RWPE2 (cell line): ENCODE measurements at regions not wholly inside any gene's neighbourhood (a gene's known extent, or its start where the extent isn't known, plus 50 kb on each side); places are given as distances from the start of the nearest gene placed in this dataset.

Source experiments
- ATAC-seq: fragments of 200-7000 bp; cut with Tn5 transposase; 3 replicates; pipeline ENCODE4 v1.9.1; 2021; ENCODE audit warnings: low read depth
- DNase-seq: peaks from one replicate; pipeline ENCODE4 v3.0.0-alpha.2; 2020; ENCODE audit warnings: low spot score
- H3K27ac ChIP-seq: fragments of 450-650 bp; 2 replicates; pipeline ENCODE4 v1.5.1; 2017; ENCODE audit warnings: mild to moderate bottlenecking; ENCODE audit not compliant: poor library complexity, severe bottlenecking
- H3K27me3 ChIP-seq: fragments of 250-450 bp; sonication (Bioruptor Pico); 2 replicates; pipeline ENCODE4 v1.5.1; 2021; ENCODE audit warnings: mild to moderate bottlenecking, moderate library complexity; ENCODE audit not compliant: insufficient read depth, poor library complexity, severe bottlenecking
- H3K36me3 ChIP-seq: fragments of 250-450 bp; sonication (Bioruptor Pico); 2 replicates; pipeline ENCODE4 v1.5.1; 2020; ENCODE audit warnings: low read depth, mild to moderate bottlenecking, moderate library complexity
- H3K4me1 ChIP-seq: fragments of 250-450 bp; sonication (Bioruptor Pico); 2 replicates; pipeline ENCODE4 v1.5.1; 2021; ENCODE audit warnings: mild to moderate bottlenecking, moderate library complexity; ENCODE audit not compliant: insufficient read depth, poor library complexity, severe bottlenecking
- H3K4me3 ChIP-seq: fragments of 250-450 bp; sonication (Bioruptor Pico); 2 replicates; pipeline ENCODE4 v1.5.1; 2021; ENCODE audit warnings: mild to moderate bottlenecking, moderate library complexity; ENCODE audit not compliant: severe bottlenecking
- H3K9me3 ChIP-seq: fragments of 250-450 bp; sonication (Bioruptor Pico); 2 replicates; pipeline ENCODE4 v1.5.1; 2021; ENCODE audit warnings: mild to moderate bottlenecking, moderate library complexity; ENCODE audit not compliant: severe bottlenecking
- TF ChIP-seq, protein P1 (sequence below): fragments of 450-650 bp; IDR thresholded peaks from one replicate; pipeline ENCODE4 v1.5.1; 2017; ENCODE audit warnings: mild to moderate bottlenecking, moderate library complexity; ENCODE audit not compliant: poor library complexity, severe bottlenecking

DNA sequence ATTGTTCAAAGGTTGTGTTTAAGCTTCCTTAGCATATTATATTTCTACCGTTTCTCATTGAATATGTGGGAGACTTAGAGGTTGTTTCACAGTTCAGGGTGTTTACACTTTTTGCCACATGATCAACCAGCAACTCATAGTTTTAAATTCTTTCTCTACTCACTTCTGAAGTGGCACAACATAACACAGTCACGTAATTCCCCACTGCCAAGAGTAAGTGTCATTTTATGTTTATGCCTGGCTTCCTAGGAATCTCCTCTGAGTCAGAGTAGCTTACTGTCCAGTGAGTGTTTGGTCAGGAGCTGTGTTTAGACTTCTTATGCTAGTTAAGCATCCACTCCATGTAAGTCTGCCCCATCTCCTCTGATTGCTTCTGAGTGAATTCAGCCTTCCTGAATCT is 520.8 kb upstream of the KIRREL3 start:
- TF ChIP-seq, protein P1, sequence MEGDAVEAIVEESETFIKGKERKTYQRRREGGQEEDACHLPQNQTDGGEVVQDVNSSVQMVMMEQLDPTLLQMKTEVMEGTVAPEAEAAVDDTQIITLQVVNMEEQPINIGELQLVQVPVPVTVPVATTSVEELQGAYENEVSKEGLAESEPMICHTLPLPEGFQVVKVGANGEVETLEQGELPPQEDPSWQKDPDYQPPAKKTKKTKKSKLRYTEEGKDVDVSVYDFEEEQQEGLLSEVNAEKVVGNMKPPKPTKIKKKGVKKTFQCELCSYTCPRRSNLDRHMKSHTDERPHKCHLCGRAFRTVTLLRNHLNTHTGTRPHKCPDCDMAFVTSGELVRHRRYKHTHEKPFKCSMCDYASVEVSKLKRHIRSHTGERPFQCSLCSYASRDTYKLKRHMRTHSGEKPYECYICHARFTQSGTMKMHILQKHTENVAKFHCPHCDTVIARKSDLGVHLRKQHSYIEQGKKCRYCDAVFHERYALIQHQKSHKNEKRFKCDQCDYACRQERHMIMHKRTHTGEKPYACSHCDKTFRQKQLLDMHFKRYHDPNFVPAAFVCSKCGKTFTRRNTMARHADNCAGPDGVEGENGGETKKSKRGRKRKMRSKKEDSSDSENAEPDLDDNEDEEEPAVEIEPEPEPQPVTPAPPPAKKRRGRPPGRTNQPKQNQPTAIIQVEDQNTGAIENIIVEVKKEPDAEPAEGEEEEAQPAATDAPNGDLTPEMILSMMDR, result no peak
- Histone ChIP-seq H3K9me3 (no peaks in the 10 kb centered on the region), H3K36me3 (no peaks in the 10 kb centered on the region), H3K27me3 (peaks cover 16% of the 10 kb centered on the region), H3K4me1 (no peaks in the 10 kb centered on the region), H3K27ac (no peak overlapping the region), H3K4me3 (no peak overlapping the region)
- no peak for DNase-seq
- ATAC-seq, result peak; percentile 66

DNA sequence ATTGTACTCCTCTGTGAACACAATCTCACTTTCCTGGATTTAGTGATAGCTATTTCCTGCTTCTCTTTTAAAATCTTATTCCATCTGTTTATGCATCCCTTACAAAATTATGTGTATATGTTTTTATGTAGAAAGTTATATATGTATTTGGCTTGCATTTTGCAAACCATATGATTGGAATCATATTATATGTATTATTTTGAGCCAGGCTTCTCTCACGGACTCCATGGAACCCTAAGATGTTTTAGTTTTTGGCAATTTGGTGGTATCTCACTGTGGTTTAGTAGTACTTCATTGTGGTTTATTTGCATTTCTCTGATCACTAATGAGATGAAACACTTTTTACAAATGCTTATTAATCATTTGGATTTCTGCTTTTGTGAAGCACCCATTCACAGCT is 507.3 kb upstream of the KIRREL3 start:
- Histone ChIP-seq H3K36me3 (no peaks in the 10 kb centered on the region), H3K4me3 (no peak overlapping the region), H3K27ac (no peak overlapping the region), H3K4me1 (no peaks in the 10 kb centered on the region), H3K9me3 (no peaks in the 10 kb centered on the region), H3K27me3 (no peaks in the 10 kb centered on the region)
- no peak for ATAC-seq
- no peak for DNase-seq
- TF ChIP-seq, protein P1, result no peak

DNA sequence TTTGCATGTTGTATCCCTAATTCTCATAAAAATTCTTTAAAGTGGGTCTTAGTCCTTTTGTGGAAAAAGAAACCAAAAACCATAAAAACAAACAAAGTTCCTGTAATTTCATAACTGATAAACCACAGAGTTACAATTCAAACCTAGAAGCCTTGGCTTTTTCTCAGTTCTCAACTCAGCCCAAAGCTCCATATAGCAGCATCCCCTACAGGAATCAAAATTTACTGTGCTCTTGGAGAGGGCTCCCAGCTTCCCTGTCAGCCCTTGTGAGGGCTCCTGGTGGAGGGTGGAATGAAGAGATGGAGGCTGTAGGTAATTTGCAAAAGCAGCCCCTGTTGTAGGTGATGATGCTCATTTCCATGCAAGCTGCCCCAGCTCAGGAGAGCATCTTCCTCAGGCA is 506.1 kb upstream of the KIRREL3 start:
- no peaks in the 10 kb centered on the region for H3K4me1 ChIP-seq
- no peaks in the 10 kb centered on the region for H3K9me3 ChIP-seq
- TF ChIP-seq, protein P1, result no peak
- H3K4me3 ChIP-seq, result no peak overlapping the region
- no peak overlapping the region for H3K27ac ChIP-seq
- no peaks in the 10 kb centered on the region for H3K36me3 ChIP-seq
- H3K27me3 ChIP-seq, result no peaks in the 10 kb centered on the region
- ATAC-seq (no peak), DNase-seq (no peak)

DNA sequence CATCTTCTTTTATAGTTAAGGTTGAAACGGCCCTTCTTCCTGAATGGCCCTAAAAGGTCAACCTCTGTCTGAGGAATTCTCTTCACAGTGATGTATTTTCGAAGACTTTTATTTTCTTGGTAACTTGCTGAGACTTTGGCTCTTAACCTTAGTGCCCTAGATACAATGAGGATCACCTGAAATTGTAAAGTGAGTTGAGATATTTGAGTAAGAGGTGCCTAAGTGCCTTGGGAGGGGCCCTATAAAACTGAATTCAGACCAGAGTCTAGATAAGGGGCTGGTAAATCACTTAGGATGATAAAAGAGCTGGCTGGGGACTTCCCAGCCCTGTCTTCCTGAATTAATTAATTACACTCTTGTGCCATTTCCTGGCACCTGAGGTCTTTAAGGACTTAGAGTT is 505.6 kb upstream of the KIRREL3 start:
- no peak overlapping the region for H3K4me3 ChIP-seq
- no peak for DNase-seq

DNA sequence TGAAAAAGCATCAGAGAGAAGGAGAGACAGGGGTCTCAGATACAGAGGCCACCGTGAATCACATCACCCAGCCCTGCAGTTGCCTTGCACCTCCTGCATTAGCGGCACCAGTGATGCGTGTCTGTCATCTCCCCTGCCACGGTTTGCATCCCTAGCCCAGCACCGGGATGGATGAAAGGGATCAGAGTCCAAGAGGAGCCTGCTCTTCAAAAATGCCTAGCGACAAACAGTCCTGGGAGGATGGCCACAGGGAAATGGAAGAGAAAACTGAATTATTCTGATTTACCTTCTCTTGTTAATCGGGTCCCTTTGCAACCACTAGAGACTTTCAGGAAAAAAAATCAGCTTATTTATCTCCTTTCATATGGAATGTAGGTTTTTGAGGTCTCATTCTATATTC is 495.6 kb upstream of the KIRREL3 start:
- TF ChIP-seq, protein P1, result no peak
- Histone ChIP-seq H3K36me3 (no peaks in the 10 kb centered on the region), H3K27ac (no peak overlapping the region), H3K9me3 (no peaks in the 10 kb centered on the region), H3K4me3 (no peak overlapping the region), H3K27me3 (no peaks in the 10 kb centered on the region), H3K4me1 (no peaks in the 10 kb centered on the region)
- DNase-seq (no peak), ATAC-seq (no peak)

More for the DNA sequence above, 505.6 kb upstream of the KIRREL3 start:
- Histone ChIP-seq H3K9me3 (no peaks in the 10 kb centered on the region), H3K4me1 (no peaks in the 10 kb centered on the region), H3K27ac (no peak overlapping the region), H3K27me3 (no peaks in the 10 kb centered on the region), H3K36me3 (no peaks in the 10 kb centered on the region)
- TF ChIP-seq, protein P1, result no peak
- ATAC-seq, result no peak
